Aorta (tissue), 5 donors: ENCODE measurements at regions not wholly inside any gene's neighbourhood (a gene's known extent, or its start where the extent isn't known, plus 50 kb on each side); places are given as distances from the start of the nearest gene placed in this dataset.

Experiments used
- ATAC-seq: fragments of 200-7000 bp; cut with Tn5 transposase; one replicate; pipeline ENCODE4 v1.9.1; 2022; ENCODE audit warnings: moderate library complexity; ENCODE audit not compliant: low FRiP score
- DNase-seq, 2 donors: peaks; one replicate each; pipeline ENCODE4 v3.0.0-alpha.2; 2020
- H3K27ac ChIP-seq, 2 donors: one replicate each; pipeline ENCODE4 v1.5.1; 2013; ENCODE audit warnings: low read length in 2 of 2, mild to moderate bottlenecking in 2 of 2, moderate library complexity in 2 of 2, control low read depth in 1 of 2, inconsistent platforms in 1 of 2, low read depth in 1 of 2
- H3K27me3 ChIP-seq, 2 donors: one replicate each; pipeline ENCODE4 v1.6.1; 2013; ENCODE audit warnings: control low read depth in 1 of 2, low read length in 1 of 2, mild to moderate bottlenecking in 1 of 2, moderate library complexity in 1 of 2; ENCODE audit not compliant: insufficient read depth in 2 of 2, control insufficient read depth in 1 of 2
- H3K36me3 ChIP-seq, 2 donors: one replicate each; pipeline ENCODE4 v1.6.1; 2013; ENCODE audit warnings: control low read depth in 1 of 2, low read length in 1 of 2, mild to moderate bottlenecking in 1 of 2; ENCODE audit not compliant: insufficient read depth in 2 of 2, control insufficient read depth in 1 of 2
- H3K4me1 ChIP-seq, 2 donors: one replicate each; pipeline ENCODE4 v1.6.1; 2013; ENCODE audit warnings: low read length in 2 of 2, control low read depth in 1 of 2, mild to moderate bottlenecking in 1 of 2, moderate library complexity in 1 of 2; ENCODE audit not compliant: insufficient read depth in 2 of 2, control insufficient read depth in 1 of 2
- H3K4me3 ChIP-seq, 2 donors: one replicate each; pipeline ENCODE4 v1.5.1; 2013; ENCODE audit warnings: low read length in 2 of 2, control low read depth in 1 of 2, mild to moderate bottlenecking in 1 of 2
- H3K9me3 ChIP-seq: one replicate; pipeline ENCODE4 v1.6.1; 2013; ENCODE audit warnings: mild to moderate bottlenecking, low read length; ENCODE audit not compliant: control insufficient read depth
- WGBS, 2 donors: extraction: QIAGEN DNeasy Blood & Tissue Kit; methylation state at CpG; one replicate each; pipeline ENCODE4 v1.1.7; 2013; 5-methylcytosine and 5-hydroxymethylcytosine counted together
- intact Hi-C, 2 donors: fragments of 100-400 bp; cut with DNase I; formaldehyde crosslinking; loops; one replicate each; pipeline versions ENCODE4 v1.14.2 to v1.15.0; 2022
- donor health status: healthy with polysubstance abuse.
- donor health status: Bipolar disorder and iron deficiency.
- donor health status: DM: no; HTN: no; CAD: no.
- donor health status: DM: no; HTN: no; CAD: no.
- donor health status: DM: yes; HTN: yes; CAD: no.

- Histone ChIP-seq H3K36me3 (no peaks in the 10 kb centered on the region), H3K4me3 (no peak overlapping the region), H3K9me3 (peaks cover 1% of the 10 kb centered on the region), H3K4me1 (no peaks in the 10 kb centered on the region), H3K27ac (no peak overlapping the region), H3K27me3 (no peaks in the 10 kb centered on the region)
- no peak for DNase-seq
- intact Hi-C loops: no loop called here
- ATAC-seq: no peak
Measured at GRCh38 chr7:106416430-106416829, 131.6 kb upstream of the NAMPT start.

- Histone ChIP-seq H3K4me3 (no peak overlapping the region), H3K9me3 (peaks cover 1% of the 10 kb centered on the region), H3K4me1 (no peaks in the 10 kb centered on the region), H3K27me3 (no peaks in the 10 kb centered on the region), H3K36me3 (no peaks in the 10 kb centered on the region), H3K27ac (no peak overlapping the region)
- DNase-seq: no peak
- intact Hi-C loops: no loop called here
- ATAC-seq: no peak
Measured at GRCh38 chr7:106415433-106415832, 130.7 kb upstream of the NAMPT start.

- ATAC-seq (no peak), DNase-seq (no peak)
- H3K27ac ChIP-seq: no peak overlapping the region
- peaks cover 1% of the 10 kb centered on the region for H3K9me3 ChIP-seq
- no peaks in the 10 kb centered on the region for H3K36me3 ChIP-seq
- H3K4me1 ChIP-seq: no peaks in the 10 kb centered on the region
- 43 to 68% methylated on average over 2 of the region's 2 CpGs for WGBS, 2 donors
- intact Hi-C loops: no loop called here
- no peak overlapping the region for H3K4me3 ChIP-seq
- H3K27me3 ChIP-seq: no peaks in the 10 kb centered on the region
Measured at GRCh38 chr7:106413446-106413845, 128.7 kb upstream of the NAMPT start.

- H3K27me3 ChIP-seq: no peaks in the 10 kb centered on the region
- ATAC-seq (no peak), DNase-seq (no peak)
- H3K4me3 ChIP-seq: no peak overlapping the region
- H3K4me1 ChIP-seq: no peaks in the 10 kb centered on the region
- H3K27ac ChIP-seq: no peak overlapping the region
- no peaks in the 10 kb centered on the region for H3K36me3 ChIP-seq
- WGBS, 2 donors: 0% methylated on average over 1 of the region's 1 CpG
- H3K9me3 ChIP-seq: peaks cover 4% of the 10 kb centered on the region
- intact Hi-C loops: no loop called here
Measured at GRCh38 chr7:106405697-106406141, 120.9 kb upstream of the NAMPT start.

GRCh38 chr7:106402898-106403297 is 118.1 kb upstream of the NAMPT start:
- ATAC-seq (no peak), DNase-seq (no peak)
- Histone ChIP-seq H3K27me3 (peaks cover 0 to 2% of the 10 kb centered on the region in 2 donors), H3K4me1 (no peaks in the 10 kb centered on the region), H3K27ac (no peak overlapping the region), H3K9me3 (peaks cover 4% of the 10 kb centered on the region), H3K4me3 (no peak overlapping the region), H3K36me3 (no peaks in the 10 kb centered on the region)
- 77 to 96% methylated on average over 1 of the region's 1 CpG for WGBS, 2 donors
- intact Hi-C loops: no loop called here

GRCh38 chr7:106400923-106401322 is 116.1 kb upstream of the NAMPT start:
- DNase-seq (no peak), ATAC-seq (no peak)
- intact Hi-C loops: no loop called here
- no peak overlapping the region for H3K27ac ChIP-seq
- peaks cover 3% of the 10 kb centered on the region for H3K9me3 ChIP-seq
- WGBS, 2 donors: 66 to 81% methylated on average over 3 of the region's 3 CpGs
- H3K27me3 ChIP-seq: peaks cover 0 to 4% of the 10 kb centered on the region in 2 donors
- no peak overlapping the region for H3K4me3 ChIP-seq
- H3K36me3 ChIP-seq: no peaks in the 10 kb centered on the region
- H3K4me1 ChIP-seq: no peaks in the 10 kb centered on the region

GRCh38 chr7:106398786-106399185 is 114.0 kb upstream of the NAMPT start:
- Histone ChIP-seq H3K4me3 (no peak overlapping the region), H3K36me3 (no peaks in the 10 kb centered on the region), H3K9me3 (peaks cover 3% of the 10 kb centered on the region), H3K27me3 (peaks cover 0 to 4% of the 10 kb centered on the region in 2 donors), H3K27ac (no peak overlapping the region), H3K4me1 (no peaks in the 10 kb centered on the region)
- no peak for ATAC-seq
- no peak for DNase-seq
- intact Hi-C loops: no loop called here

GRCh38 chr7:106397994-106398393 is 113.2 kb upstream of the NAMPT start:
- intact Hi-C loops: no loop called here
- WGBS, 2 donors: 90 to 91% methylated on average over 5 of the region's 5 CpGs

GRCh38 chr7:106394526-106394925 is 109.7 kb upstream of the NAMPT start:
- Histone ChIP-seq H3K4me3 (no peak overlapping the region), H3K27ac (no peak overlapping the region), H3K27me3 (peaks cover 0 to 4% of the 10 kb centered on the region in 2 donors), H3K9me3 (no peaks in the 10 kb centered on the region), H3K4me1 (no peaks in the 10 kb centered on the region), H3K36me3 (no peaks in the 10 kb centered on the region)
- ATAC-seq: no peak
- intact Hi-C loops: no loop called here
- DNase-seq: no peak

More at GRCh38 chr7:106397994-106398393, 113.2 kb upstream of the NAMPT start:
- DNase-seq (no peak), ATAC-seq (no peak)
- no peak overlapping the region for H3K27ac ChIP-seq
- no peak overlapping the region for H3K4me3 ChIP-seq
- peaks cover 0 to 4% of the 10 kb centered on the region in 2 donors for H3K27me3 ChIP-seq
- no peaks in the 10 kb centered on the region for H3K4me1 ChIP-seq
- peaks cover 1% of the 10 kb centered on the region for H3K9me3 ChIP-seq
- no peaks in the 10 kb centered on the region for H3K36me3 ChIP-seq
